HCEC 1CT (cell line): ENCODE measurements at regions not wholly inside any gene's neighbourhood (a gene's known extent, or its start where the extent isn't known, plus 50 kb on each side); places are given as distances from the start of the nearest gene placed in this dataset.

ENCODE experiments used
- DNase-seq: peaks from one replicate; pipeline ENCODE4 v3.0.0-alpha.2; 2017

GRCh38 chr5:120738568-120738967, 274.5 kb downstream of the PRR16 start:
- DNase-seq, result no peak

DNA sequence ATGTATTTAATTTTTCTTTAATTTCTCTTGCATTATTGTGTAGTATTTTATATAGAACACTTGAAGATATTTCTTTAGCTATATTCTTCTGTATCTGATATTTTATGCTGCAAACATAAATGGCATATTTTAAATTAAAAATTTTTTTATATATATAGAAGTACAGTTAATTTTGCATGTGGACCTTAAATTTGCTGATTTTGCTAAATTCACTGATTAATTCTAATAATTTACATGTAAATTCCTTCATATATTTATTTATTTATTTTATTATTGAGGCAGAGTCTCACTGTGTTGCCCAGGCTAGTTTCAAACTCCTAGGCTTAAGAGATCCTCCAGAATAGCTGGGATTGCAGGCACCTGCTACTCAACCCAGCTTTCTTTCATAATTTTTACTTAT, 276.9 kb downstream of the PRR16 start:
- DNase-seq, result no peak

DNA sequence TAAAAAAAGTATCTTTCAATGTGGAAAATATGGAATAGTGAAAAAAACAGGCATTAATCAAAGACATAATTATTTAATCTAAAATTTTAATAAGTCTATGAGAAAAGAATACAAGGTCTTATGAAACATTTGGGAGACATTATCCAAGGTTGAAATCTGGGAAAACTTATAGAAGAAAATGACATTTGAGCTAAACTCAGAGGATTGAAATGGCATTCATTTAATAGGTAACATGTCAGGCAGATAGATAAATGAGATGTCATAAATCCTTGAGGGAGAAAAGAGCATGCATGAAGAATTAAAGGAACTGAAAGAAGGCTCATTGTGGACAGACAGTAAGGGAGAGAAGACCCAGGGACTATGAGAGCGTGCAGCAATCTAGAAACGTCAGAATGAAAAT, 284.4 kb downstream of the PRR16 start:
- DNase-seq, result no peak

DNA sequence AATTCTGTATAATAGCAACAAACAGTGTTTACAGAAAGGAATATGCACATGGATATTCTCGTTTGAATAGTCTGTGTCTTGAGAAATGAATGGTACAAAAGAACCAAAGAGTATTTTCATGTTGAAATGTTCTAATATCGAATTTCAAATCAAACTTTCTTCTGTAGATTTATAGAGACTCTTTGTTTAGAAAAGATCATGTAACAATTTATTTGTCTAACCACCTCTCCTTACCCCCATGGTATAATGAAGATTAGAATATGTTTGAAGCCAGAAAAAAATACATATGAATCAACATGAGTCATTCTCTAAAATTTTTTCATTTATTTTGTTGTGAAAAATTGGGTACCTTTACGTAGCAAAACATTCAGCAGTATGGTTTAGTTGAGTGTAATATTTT, 285.6 kb downstream of the PRR16 start:
- DNase-seq, result no peak

DNA sequence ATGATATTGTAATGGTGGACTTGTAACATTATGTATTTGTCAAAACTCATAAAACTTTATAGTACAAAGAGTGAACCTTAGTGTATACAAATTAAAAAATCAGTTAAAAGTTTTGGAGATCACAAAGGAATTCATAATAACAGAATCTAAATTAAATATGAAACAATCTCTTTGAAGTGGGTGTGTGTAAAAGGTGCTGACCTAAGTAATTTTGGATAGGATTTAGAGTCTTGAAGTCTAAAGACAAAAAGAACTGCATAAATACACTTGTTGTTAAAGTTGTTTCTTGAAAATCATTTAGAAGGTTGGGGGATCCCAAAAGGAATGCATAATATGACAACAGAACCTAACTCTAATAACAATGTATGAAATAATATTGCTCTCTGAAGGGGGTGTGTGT, 295.5 kb downstream of the PRR16 start:
- DNase-seq, result no peak

DNA sequence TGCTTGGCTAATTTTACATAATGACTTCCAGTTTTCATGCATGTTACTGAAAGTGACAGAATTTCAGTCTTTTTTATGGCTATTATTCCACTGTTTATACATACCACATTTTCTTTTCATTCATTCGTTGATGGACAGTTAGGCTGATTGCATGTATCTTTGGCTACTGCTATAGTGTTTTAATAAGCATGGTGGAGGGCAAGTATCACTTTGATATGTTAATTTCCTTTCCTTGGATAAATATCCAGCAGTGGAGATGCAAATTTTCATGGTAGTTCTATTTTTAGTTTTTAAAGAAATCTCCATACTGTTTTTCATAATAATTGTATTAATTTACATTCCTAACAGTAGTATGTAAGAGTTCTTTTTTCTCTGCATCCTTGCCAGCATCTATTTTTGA, 297.9 kb downstream of the PRR16 start:
- no peak for DNase-seq

DNA sequence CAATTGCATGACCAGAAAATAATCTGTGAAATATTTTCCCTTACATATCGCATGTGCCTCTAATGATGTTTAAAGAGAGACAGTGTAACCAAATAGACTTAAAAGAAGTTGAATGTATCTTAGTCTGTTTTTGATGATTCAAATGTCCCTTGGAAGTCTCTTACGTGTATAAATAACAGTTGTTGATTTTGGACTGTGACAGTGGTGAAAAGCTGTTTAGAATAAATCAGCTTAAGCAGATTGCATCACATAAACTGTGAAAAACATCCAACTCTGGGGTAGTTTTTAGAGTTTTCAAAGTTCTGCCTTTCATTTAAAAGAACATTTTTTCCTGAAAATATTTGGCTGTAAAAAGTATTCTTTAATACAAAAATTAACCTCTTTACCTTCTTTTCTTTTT, 301.1 kb downstream of the PRR16 start:
- peak; percentile 22 for DNase-seq

DNA sequence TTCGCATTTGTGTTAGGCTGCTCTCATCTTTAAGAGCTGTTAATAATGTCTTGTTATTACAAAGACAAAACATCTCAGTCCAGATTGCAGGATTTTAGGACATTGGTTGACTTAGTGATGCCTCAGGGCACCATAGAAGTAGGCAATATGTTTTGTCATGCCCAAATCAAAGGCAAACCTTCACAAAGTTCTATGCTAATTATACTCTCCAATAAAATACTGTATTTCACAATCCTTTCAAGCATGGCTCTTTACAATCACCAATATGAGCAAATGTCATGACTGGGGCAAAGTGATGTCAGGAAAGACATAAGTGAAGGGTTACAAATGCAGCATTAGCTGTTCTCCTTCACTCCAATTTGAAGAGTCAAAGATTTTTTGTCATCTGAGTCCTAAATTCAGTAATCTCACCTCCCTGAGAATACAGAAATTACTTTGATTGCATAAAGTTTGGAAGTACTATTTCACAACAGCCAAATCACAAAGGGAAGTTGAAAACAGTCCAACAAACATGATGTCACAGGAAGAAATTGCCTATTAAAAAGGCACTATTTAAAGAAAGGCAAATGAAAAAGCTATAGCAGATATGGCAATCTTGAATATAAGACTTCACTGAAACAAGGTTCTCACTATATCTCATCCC, 303.2 kb downstream of the PRR16 start:
- DNase-seq, result peak; percentile 69

DNA sequence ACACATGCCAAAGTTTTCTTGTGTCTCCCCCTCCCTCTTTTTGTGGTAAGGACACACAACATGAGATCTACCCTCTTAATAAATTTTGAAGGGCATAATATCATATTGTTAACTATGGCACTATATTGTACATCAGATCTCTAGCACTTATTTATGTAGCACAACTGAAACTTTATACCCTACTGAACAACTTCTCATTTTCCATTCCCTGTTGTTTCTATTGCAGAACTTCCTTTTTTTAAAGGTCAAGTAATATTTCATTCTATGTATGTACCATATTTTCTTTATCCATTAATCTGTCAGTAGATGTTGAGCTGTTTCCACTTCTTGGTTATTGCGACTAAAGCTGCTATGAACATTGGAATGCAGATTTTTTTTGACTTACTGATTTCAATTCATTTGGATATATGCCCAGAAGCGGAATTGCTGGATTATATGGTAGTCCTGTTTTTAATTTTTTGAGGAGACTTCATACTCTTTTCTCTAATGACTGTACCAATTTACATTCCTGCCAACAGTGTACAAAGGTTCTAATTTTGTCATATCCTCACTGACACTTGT, 305.3 kb downstream of the PRR16 start:
- peak; percentile 48 for DNase-seq

DNA sequence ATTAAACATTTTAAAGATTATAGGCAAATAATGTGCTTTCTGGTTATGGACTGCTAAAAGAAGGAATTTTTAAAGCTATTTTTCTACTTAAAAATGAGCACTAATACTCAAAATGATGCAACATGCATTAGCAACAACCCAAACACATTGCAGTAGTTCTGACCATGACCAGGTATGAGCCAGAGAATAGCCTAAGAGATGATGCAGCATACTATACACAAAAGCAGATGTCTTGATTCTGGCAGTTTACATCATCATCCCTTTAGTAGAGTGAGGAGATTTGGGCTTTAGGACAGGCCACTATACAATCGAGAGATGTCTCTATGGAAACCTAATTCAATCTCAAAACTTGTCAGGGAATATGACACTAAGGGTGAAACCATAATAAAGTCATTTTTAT, 307.1 kb downstream of the PRR16 start:
- peak; percentile 9 for DNase-seq

GRCh38 chr5:120778491-120779484, 314.7 kb downstream of the PRR16 start:
- DNase-seq, result peak; percentile 72

GRCh38 chr5:120779674-120780073, 315.6 kb downstream of the PRR16 start:
- peak; percentile 54 for DNase-seq

GRCh38 chr5:120788481-120788880, 324.4 kb downstream of the PRR16 start:
- no peak for DNase-seq

- no peak for DNase-seq
Measured at GRCh38 chr5:120789918-120790317, 325.8 kb downstream of the PRR16 start.

DNA sequence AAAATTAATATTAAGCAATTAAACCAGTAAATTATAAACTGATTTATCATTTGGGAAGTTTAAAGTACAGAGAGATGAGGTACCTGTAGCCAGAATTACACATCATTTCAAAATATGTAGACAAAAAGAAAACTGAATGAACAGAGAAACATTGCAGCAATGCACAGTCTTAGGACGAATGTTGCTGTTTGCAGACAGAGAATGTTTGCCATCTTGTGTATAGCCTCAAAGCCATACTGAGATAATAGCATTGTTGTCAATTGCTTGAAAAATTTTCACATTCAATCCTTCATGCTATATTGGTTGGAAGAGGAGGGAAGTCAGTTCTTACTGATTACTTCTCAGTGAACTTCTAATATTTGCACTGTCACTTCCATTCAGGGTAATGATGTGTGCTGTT, 326.2 kb downstream of the PRR16 start:
- no peak for DNase-seq

DNA sequence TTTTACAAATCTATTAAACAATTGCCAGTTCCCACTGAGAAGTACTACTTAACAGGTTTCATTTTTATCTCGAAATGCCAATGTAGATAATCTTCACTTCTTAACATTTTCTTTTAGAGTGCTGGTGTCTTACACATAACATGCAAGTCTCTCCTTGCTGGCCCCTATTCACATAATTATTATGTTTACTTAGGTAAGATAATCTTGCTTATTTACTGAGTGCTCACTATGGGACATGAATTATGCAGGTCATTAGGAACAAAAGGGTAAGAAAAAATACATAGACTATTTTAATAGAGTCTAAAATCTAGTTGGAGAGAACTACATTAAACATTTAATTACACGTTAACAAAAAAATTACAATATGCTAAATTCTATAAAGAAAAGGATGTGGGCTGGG, 328.4 kb downstream of the PRR16 start:
- no peak for DNase-seq

- DNase-seq, result peak; percentile 42
Measured at GRCh38 chr5:120794121-120794520, 330.0 kb downstream of the PRR16 start.

DNA sequence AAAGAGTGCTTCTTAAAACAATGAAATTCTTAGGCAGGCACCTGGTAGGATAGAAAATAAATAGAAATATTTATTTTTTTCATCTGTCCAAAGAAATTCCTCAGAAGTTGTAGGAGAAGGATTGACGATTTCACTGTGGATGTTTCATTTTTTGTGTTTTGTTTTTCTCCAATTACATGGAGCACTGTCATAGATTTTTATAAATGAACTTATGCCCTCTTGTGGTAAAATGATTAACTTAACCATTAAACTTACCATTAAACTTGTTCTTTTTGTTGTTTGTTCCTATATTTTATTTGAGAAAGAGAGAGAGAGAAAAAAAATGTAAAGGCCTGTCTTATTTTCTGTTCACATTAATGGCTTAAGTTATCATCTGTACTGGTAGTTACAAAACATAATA, 339.2 kb downstream of the PRR16 start:
- peak; percentile 57 for DNase-seq

DNA sequence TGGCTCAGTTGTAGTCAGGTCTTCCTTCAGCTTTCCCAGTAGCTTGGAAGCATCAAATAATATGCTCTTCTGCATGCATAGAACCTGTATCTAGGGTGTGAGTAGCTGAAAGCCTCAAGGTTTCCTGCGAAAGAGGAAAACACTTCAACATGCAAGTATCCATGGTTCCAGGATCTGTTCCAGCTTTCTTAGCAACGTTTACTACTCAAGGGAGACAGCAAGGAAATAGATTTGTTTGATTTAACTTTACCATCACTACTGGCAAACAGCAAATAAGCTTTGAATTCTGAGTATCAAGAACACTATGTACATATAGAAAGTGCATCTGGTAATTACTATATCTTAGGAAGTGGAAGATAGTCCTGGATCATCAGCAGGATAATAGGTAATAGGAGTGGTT, 341.0 kb downstream of the PRR16 start:
- DNase-seq, result no peak

- peak; percentile 30 for DNase-seq
Measured at GRCh38 chr5:120806202-120806601, 342.1 kb downstream of the PRR16 start.

DNA sequence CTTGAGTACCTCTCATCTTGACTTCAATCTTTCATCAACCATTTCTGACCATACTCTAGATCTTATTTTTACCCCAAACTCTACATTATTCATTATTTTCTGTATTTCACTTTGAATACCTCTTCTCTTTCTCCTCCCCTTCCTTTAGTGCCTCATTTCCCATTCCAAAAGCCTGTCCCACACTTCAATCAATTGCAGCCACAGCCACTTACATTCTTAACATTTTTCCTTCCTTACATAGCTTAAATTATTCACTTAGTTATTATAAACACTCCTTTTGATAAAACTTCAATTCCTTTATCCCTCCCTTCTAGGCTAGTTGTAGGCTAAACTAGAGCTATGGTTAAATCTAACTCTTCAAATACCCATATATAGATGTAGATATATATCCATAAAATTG, 344.0 kb downstream of the PRR16 start:
- peak; percentile 51 for DNase-seq

GRCh38 chr5:120808606-120809005, 344.5 kb downstream of the PRR16 start:
- DNase-seq, result no peak

DNA sequence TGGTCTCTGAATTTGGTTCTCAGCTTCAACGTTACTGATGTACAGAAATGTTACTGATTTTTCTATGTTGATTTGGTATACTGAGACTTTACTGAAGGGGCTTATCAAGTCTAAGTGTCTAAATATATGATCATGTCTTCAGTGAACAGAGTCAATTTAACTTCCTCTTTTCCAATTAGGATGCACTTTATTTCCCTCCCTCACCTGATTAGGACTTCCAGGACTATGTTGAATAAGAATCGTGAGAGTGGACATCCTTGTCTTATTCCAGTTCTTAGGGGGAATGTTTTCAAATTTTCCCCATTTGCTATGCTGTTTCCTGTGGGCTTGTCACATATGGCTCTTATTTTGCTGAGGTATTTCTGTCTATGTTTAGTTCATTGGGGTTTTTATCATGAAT, 349.5 kb downstream of the PRR16 start:
- DNase-seq, result no peak
